HepG2 (cell line): ENCODE measurements at regions not wholly inside any gene's neighbourhood (a gene's known extent, or its start where the extent isn't known, plus 50 kb on each side); places are given as distances from the start of the nearest gene placed in this dataset.

Source experiments
- ATAC-seq: fragments of 200-7000 bp; cut with Tn5 transposase; 3 replicates; pipeline ENCODE4 v1.9.1; 2020; ENCODE audit warnings: mild to moderate bottlenecking, moderate library complexity
- BruUV-seq: library from RNA; stranded (reverse); fragments of 400-500 nt; replicated peaks from 2 replicates; lab custom pipeline; 2021; lab: Mats Ljungman, UMichigan
- CTCF ChIA-PET: fragments of 300-600 bp; formaldehyde crosslinking; extraction: SDS; loops from one replicate; lab custom pipeline; 2021; ENCODE audit warnings: low total read pairs, inconsistent platforms, low intra/inter-chr PET ratio; lab: Yijun Ruan, JAX
- POLR2A ChIA-PET: fragments of 350-600 bp; sonication (Branson Sonifier 250); formaldehyde crosslinking; loops from one replicate; lab custom pipeline; 2020; ENCODE audit warnings: antibody characterized with exemption, inconsistent platforms; lab: Yijun Ruan, JAX
- DNase-seq: peaks from one replicate; pipeline ENCODE4 v3.0.0-alpha.2; 2015; ENCODE audit warnings: low spot score
- FAIRE-seq: peaks from 3 replicates; lab custom pipeline; 2011; peaks lifted over from hg19 to GRCh38; lab: Jason Lieb, UNC
- H2AFZ ChIP-seq: one replicate; pipeline ENCODE4 v1.6.1; 2011; ENCODE audit warnings: low read length, inconsistent platforms
- H3K27ac ChIP-seq: fragments of 300-600 bp; 3 replicates; pipeline ENCODE4 v1.8.0; 2011; ENCODE audit warnings: mixed run types, mild to moderate bottlenecking, mixed read lengths, low read length, inconsistent platforms; ENCODE audit not compliant: insufficient read depth; ENCODE audit errors: extremely low read length
- H3K27me3 ChIP-seq, 2 experiments: fragments of 200-600 bp in 1 of 2; 2 replicates in 1 of 2; 3 replicates in 1 of 2; pipeline versions ENCODE4 v1.6.0 to v1.8.0; 2011; ENCODE audit warnings: low read length in 2 of 2, mild to moderate bottlenecking in 2 of 2, moderate library complexity in 2 of 2, inconsistent platforms in 1 of 2; ENCODE audit not compliant: insufficient read depth in 2 of 2, control insufficient read depth in 1 of 2
- H3K36me3 ChIP-seq, 2 experiments: fragments of 200-600 bp in 1 of 2; replicated peaks in 1 of 2; 2 replicates in 1 of 2; 3 replicates in 1 of 2; pipeline versions ENCODE4 v1.5.1 to v1.8.0; 2011; ENCODE audit warnings: low read length in 2 of 2, inconsistent platforms in 1 of 2; ENCODE audit not compliant: insufficient read depth in 2 of 2, control insufficient read depth in 1 of 2
- H3K4me1 ChIP-seq: 2 replicates; pipeline ENCODE4 v1.5.1; 2012; ENCODE audit warnings: low read length, inconsistent platforms; ENCODE audit not compliant: insufficient read depth
- H3K4me2 ChIP-seq: 2 replicates; pipeline ENCODE4 v1.6.0; 2011; ENCODE audit warnings: low read depth, low read length, inconsistent platforms
- H3K4me3 ChIP-seq, 3 experiments: fragments of 200-600 bp in 1 of 3; sonication (generic), shearing (Covaris generic) in 1 of 3; replicated peaks in 1 of 3; 2 replicates each; pipeline ENCODE4 v1.5.1; 2011 to 2016; ENCODE audit warnings: low read length in 3 of 3, inconsistent platforms in 2 of 3, low read depth in 2 of 3, mild to moderate bottlenecking in 2 of 3, control low read depth in 1 of 3, mixed read lengths in 1 of 3; ENCODE audit not compliant: insufficient read depth in 1 of 3
- H3K79me2 ChIP-seq: one replicate; pipeline ENCODE4 v1.6.1; 2011; ENCODE audit warnings: low read length, inconsistent platforms; ENCODE audit not compliant: insufficient read depth
- H3K9ac ChIP-seq: 2 replicates; pipeline ENCODE4 v1.6.0; 2011; ENCODE audit warnings: mild to moderate bottlenecking, low read depth, low read length, inconsistent platforms; ENCODE audit not compliant: insufficient read depth
- H3K9me3 ChIP-seq: 2 replicates; pipeline ENCODE4 v1.5.1; 2012; ENCODE audit warnings: mild to moderate bottlenecking, low read length
- H4K20me1 ChIP-seq: 2 replicates; pipeline ENCODE4 v1.6.0; 2011; ENCODE audit warnings: inconsistent platforms, mild to moderate bottlenecking, low read length, moderate library complexity; ENCODE audit not compliant: insufficient read depth
- DR1 ChIP-seq: sonication (generic); formaldehyde crosslinking; IDR thresholded peaks from 2 replicates; pipeline ENCODE4 v1.8.0; 2021; ENCODE audit warnings: mild to moderate bottlenecking, missing genetic modification reagents, inconsistent platforms
- E2F1 ChIP-seq: sonication (generic); formaldehyde crosslinking; IDR thresholded peaks from 2 replicates; pipeline ENCODE4 v1.5.0; 2020; ENCODE audit warnings: missing genetic modification reagents
- FOXJ3 ChIP-seq: sonication (generic); formaldehyde crosslinking; IDR thresholded peaks from 2 replicates; pipeline ENCODE4 v1.4.0; 2020; ENCODE audit warnings: missing genetic modification reagents, mild to moderate bottlenecking, borderline replicate concordance
- HMG20A ChIP-seq: IDR thresholded peaks from 2 replicates; pipeline ENCODE4 v1.6.1; 2016; ENCODE audit warnings: borderline replicate concordance
- MIER3 ChIP-seq: IDR thresholded peaks from 2 replicates; pipeline ENCODE4 v1.6.1; 2016; ENCODE audit warnings: missing compliant biosample characterization, borderline replicate concordance
- TARDBP ChIP-seq: sonication (generic); formaldehyde crosslinking; IDR thresholded peaks from 2 replicates; pipeline ENCODE4 v1.8.0; 2022; ENCODE audit warnings: mild to moderate bottlenecking, missing genetic modification reagents
- ZBTB44 ChIP-seq: sonication (generic); formaldehyde crosslinking; IDR thresholded peaks from 2 replicates; pipeline ENCODE4 v1.4.0; 2020; ENCODE audit warnings: missing genetic modification reagents
- ZNF276 ChIP-seq: sonication (generic); formaldehyde crosslinking; IDR thresholded peaks from 2 replicates; pipeline ENCODE4 v1.4.0; 2020; ENCODE audit warnings: mild to moderate bottlenecking, low read depth, missing genetic modification reagents
- ZNF614 ChIP-seq: IDR thresholded peaks from 2 replicates; pipeline ENCODE4 v1.6.1; 2018; ENCODE audit warnings: missing biosample characterization, missing genetic modification reagents, inconsistent platforms, borderline replicate concordance
- ZNF766 ChIP-seq: sonication (generic); formaldehyde crosslinking; IDR thresholded peaks from 2 replicates; pipeline ENCODE4 v1.5.0; 2020; ENCODE audit warnings: missing genetic modification reagents, borderline replicate concordance
- ZNF768 ChIP-seq: sonication (generic); formaldehyde crosslinking; IDR thresholded peaks from 2 replicates; pipeline ENCODE4 v1.4.0; 2020; ENCODE audit warnings: missing genetic modification reagents
- ZSCAN22 ChIP-seq: sonication (generic); formaldehyde crosslinking; IDR thresholded peaks from 2 replicates; pipeline ENCODE4 v1.4.0; 2020; ENCODE audit warnings: mild to moderate bottlenecking, missing genetic modification reagents
- WGBS: methylation state at CpG from one replicate; pipeline ENCODE4 v1.1.6; 2017; ENCODE audit warnings: low lambda C conversion rate; 5-methylcytosine and 5-hydroxymethylcytosine counted together
- in situ Hi-C: cut with HindIII; loops from 2 replicates; pipeline ENCODE4 v1.10.0; 2017; ENCODE audit warnings: low pct_unique_long_range_greater_than_20kb; ENCODE audit not compliant: extremely low pct_ligation_motif_present
- intact Hi-C: fragments of 100-400 bp; cut with micrococcal nuclease; formaldehyde crosslinking; loops from one replicate; pipeline ENCODE4 v1.10.0; 2022; ENCODE audit not compliant: unreplicated experiment

GRCh38 chrX:124804962-124805361 is 458.6 kb downstream of the SH2D1A start:
- H3K4me3 ChIP-seq, result no peak overlapping the region
- no peak overlapping the region for H2AFZ ChIP-seq
- H4K20me1 ChIP-seq, result no peaks in the 10 kb centered on the region
- ATAC-seq, result no peak
- H3K9ac ChIP-seq, result no peak overlapping the region
- H3K36me3 ChIP-seq, result no peaks in the 10 kb centered on the region
- no peaks in the 10 kb centered on the region for H3K4me1 ChIP-seq
- no TSS peak for BruUV-seq
- in situ Hi-C loops, result no loop called here
- no peaks in the 10 kb centered on the region for H3K79me2 ChIP-seq
- CTCF ChIA-PET, result no interaction called here
- H3K27me3 ChIP-seq, result no peaks in the 10 kb centered on the region
- TF ChIP-seq MIER3 (CRISPR knock-in tag) (no peak), TARDBP (CRISPR knock-in tag) (no peak), DR1 (CRISPR knock-in tag) (no peak), ZNF768 (CRISPR knock-in tag) (no peak), HMG20A (CRISPR knock-in tag) (no peak), E2F1 (CRISPR knock-in tag) (no peak), ZNF614 (CRISPR knock-in tag) (no peak), ZNF766 (no peak), ZSCAN22 (no peak), FOXJ3 (CRISPR knock-in tag) (no peak), ZBTB44 (CRISPR knock-in tag) (no peak), ZNF276 (CRISPR knock-in tag) (no peak)
- TF ChIP-seq, all 625 proteins: peak for 0
- DNase-seq, result no peak
- WGBS, result 0% methylated on average over 2 of the region's 2 CpGs
- Histone ChIP-seq H3K27ac (no peak overlapping the region), H3K4me2 (no peak overlapping the region), H3K9me3 (no peaks in the 10 kb centered on the region)
- POLR2A ChIA-PET, result no interaction called here
- intact Hi-C loops, result no loop called here
- no peak for FAIRE-seq
